A673 (cell line): ENCODE measurements at regions not wholly inside any gene's neighbourhood (a gene's known extent, or its start where the extent isn't known, plus 50 kb on each side); places are given as distances from the start of the nearest gene placed in this dataset.

Experiments
- BruUV-seq: library from RNA; stranded (reverse); fragments of 400-500 nt; replicated peaks from 2 replicates; lab custom pipeline; 2021; lab: Mats Ljungman, UMichigan
- CTCF ChIA-PET: fragments of 300-600 bp; sonication (Branson Sonifier 250); formaldehyde crosslinking; loops from one replicate; lab custom pipeline; 2022; ENCODE audit warnings: antibody characterized with exemption; lab: Charles Lee
- POLR2A ChIA-PET: fragments of 300-600 bp; sonication (Branson Sonifier 250); formaldehyde crosslinking; loops from one replicate; lab custom pipeline; 2022; ENCODE audit warnings: antibody characterized with exemption; ENCODE audit not compliant: low non-redundant PET; lab: Charles Lee
- DNase-seq: peaks from one replicate; pipeline ENCODE4 v3.0.0-alpha.2; 2015; ENCODE audit warnings: low spot score
- H3K27ac ChIP-seq: fragments of 200-600 bp; sonication (generic); 2 replicates; pipeline ENCODE4 v1.5.1; 2016; ENCODE audit warnings: mixed run types, low read depth, mild to moderate bottlenecking, mixed read lengths, antibody characterized with exemption, low read length; ENCODE audit not compliant: poor library complexity, severe bottlenecking
- H3K27me3 ChIP-seq: fragments of 200-600 bp; sonication (generic); replicated peaks from 2 replicates; pipeline ENCODE4 v1.6.1; 2017; ENCODE audit warnings: mixed run types, low read depth, mild to moderate bottlenecking, mixed read lengths, antibody characterized with exemption, low read length; ENCODE audit not compliant: insufficient read depth, poor library complexity
- H3K36me3 ChIP-seq: fragments of 200-600 bp; sonication (generic); 2 replicates; pipeline ENCODE4 v1.6.1; 2016; ENCODE audit warnings: mixed run types, mild to moderate bottlenecking, mixed read lengths, antibody characterized with exemption, low read length; ENCODE audit not compliant: insufficient read depth, poor library complexity, severe bottlenecking
- H3K4me1 ChIP-seq: fragments of 200-600 bp; sonication (generic); 2 replicates; pipeline ENCODE4 v1.6.1; 2017; ENCODE audit warnings: mixed run types, mild to moderate bottlenecking, mixed read lengths, antibody characterized with exemption, low read length; ENCODE audit not compliant: insufficient read depth, poor library complexity, severe bottlenecking
- H3K4me3 ChIP-seq: fragments of 200-600 bp; sonication (generic); 2 replicates; pipeline ENCODE4 v1.5.1; 2016; ENCODE audit warnings: low read depth, mixed run types, mild to moderate bottlenecking, mixed read lengths, low read length; ENCODE audit not compliant: poor library complexity, severe bottlenecking
- H3K9me3 ChIP-seq: fragments of 200-600 bp; sonication (generic); 2 replicates; pipeline ENCODE4 v1.6.1; 2016; ENCODE audit warnings: mixed run types, low read depth, mild to moderate bottlenecking, mixed read lengths, antibody characterized with exemption, low read length; ENCODE audit not compliant: poor library complexity, severe bottlenecking
- EZH2 ChIP-seq: fragments of 200-600 bp; sonication (generic); IDR thresholded peaks from 2 replicates; pipeline ENCODE4 v1.6.1; 2017; ENCODE audit warnings: borderline replicate concordance, low read depth, mild to moderate bottlenecking, mixed read lengths, antibody characterized with exemption, low read length; ENCODE audit not compliant: poor library complexity, severe bottlenecking
- intact Hi-C: fragments of 100-400 bp; cut with micrococcal nuclease; formaldehyde crosslinking; loops from one replicate; pipeline ENCODE4 v1.10.0; 2022; ENCODE audit not compliant: unreplicated experiment
- TF ChIP-seq, protein P1 (sequence below): fragments of 300-800, 200-600 bp; sonication (generic); conservative IDR thresholded peaks from 2 replicates; pipeline ENCODE4 v1.5.1; 2017; ENCODE audit warnings: low read depth, mild to moderate bottlenecking, antibody characterized with exemption, low read length, moderate library complexity, mixed read lengths

DNA sequence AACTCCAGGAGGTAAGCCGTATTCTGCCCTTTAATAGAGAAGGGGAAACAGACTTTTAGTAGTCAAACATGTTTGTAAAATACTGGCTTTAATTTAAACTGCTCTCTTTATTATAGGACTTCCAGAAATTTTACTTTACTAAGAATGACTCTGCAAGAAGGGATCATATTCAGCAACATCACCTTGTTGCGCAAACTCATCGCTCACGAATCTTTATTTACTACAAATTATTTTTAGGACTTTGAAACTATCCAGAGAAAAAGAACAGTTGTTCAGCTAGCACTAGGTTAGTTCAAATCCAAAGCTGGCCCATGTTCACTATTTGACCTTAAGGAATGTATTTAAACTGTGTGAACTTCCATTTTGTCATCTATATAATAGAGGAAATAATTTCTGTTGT is 498.3 kb upstream of the TENM4 start:
- no peak for DNase-seq
- no peak overlapping the region for H3K4me3 ChIP-seq
- H3K9me3 ChIP-seq = no peaks in the 10 kb centered on the region
- ChIA-PET CTCF (no interaction called here), POLR2A (no interaction called here)
- intact Hi-C loops = no loop called here
- no peaks in the 10 kb centered on the region for H3K36me3 ChIP-seq
- H3K27ac ChIP-seq = no peak overlapping the region
- H3K27me3 ChIP-seq = peaks cover 4% of the 10 kb centered on the region
- H3K4me1 ChIP-seq = no peaks in the 10 kb centered on the region
- BruUV-seq = no TSS peak
- TF ChIP-seq, protein P1, sequence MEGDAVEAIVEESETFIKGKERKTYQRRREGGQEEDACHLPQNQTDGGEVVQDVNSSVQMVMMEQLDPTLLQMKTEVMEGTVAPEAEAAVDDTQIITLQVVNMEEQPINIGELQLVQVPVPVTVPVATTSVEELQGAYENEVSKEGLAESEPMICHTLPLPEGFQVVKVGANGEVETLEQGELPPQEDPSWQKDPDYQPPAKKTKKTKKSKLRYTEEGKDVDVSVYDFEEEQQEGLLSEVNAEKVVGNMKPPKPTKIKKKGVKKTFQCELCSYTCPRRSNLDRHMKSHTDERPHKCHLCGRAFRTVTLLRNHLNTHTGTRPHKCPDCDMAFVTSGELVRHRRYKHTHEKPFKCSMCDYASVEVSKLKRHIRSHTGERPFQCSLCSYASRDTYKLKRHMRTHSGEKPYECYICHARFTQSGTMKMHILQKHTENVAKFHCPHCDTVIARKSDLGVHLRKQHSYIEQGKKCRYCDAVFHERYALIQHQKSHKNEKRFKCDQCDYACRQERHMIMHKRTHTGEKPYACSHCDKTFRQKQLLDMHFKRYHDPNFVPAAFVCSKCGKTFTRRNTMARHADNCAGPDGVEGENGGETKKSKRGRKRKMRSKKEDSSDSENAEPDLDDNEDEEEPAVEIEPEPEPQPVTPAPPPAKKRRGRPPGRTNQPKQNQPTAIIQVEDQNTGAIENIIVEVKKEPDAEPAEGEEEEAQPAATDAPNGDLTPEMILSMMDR = no peak
- TF ChIP-seq EZH2 = no peak

DNA sequence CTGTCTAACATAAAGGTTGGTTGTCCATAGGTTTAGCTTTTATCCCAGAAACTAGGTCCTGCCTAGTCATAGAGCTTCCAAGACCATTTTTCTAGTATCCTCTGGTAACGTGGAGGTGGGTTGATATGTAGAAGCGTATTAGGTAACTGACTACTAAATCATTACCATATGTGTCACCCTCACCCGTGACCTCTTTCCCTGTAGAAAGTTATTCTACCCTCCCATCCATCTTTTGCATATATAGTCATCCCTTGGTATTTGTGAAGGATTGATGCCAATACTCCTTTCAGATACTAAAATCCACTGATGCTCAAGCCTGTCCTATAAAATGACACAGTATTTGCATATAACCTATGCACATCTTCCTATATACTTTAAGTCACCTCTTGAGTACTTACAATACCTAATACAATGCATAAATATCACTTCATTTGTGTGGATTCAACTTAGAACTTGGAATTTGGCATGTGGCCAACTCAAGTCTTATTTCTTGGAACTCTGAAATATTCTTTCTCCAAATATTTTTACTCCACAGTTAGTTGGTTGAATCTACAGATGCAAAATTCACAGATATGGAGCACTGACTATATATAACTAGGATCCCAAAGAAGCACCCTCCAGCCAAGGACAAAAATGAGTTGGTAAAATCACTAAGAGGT is 497.0 kb upstream of the TENM4 start:
- ChIA-PET CTCF (no interaction called here), POLR2A (no interaction called here)
- Histone ChIP-seq H3K36me3 (no peaks in the 10 kb centered on the region), H3K27me3 (peaks cover 7% of the 10 kb centered on the region), H3K4me1 (no peaks in the 10 kb centered on the region), H3K4me3 (no peak overlapping the region), H3K9me3 (no peaks in the 10 kb centered on the region), H3K27ac (no peak overlapping the region)
- intact Hi-C loops = no loop called here
- TF ChIP-seq, protein P1 = no peak
- TF ChIP-seq EZH2 = no peak
- DNase-seq = no peak
- no TSS peak for BruUV-seq

DNA sequence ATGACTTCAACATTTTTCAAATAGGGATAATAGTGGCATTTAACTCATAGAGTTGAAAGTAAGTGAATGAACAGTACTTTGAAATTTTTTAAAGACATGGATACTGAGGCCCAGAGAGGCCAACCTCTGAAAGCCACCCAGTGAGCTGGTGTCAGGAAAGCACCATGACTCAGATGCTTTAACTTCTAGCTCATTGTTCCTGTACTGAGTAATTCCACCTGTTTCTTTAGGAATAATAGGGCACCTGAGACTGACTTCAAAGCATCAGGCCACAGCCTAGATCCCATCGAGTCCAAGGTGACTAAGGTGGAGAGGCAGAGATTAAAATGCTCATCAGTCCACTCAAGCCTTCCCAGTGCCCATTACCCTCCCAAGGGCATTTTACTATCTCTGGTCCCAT is 491.8 kb upstream of the TENM4 start:
- CTCF ChIA-PET = no interaction called here
- peaks cover 7% of the 10 kb centered on the region for H3K27me3 ChIP-seq

More for the DNA sequence above, 491.8 kb upstream of the TENM4 start:
- Histone ChIP-seq H3K9me3 (no peaks in the 10 kb centered on the region), H3K4me3 (no peak overlapping the region), H3K4me1 (no peaks in the 10 kb centered on the region), H3K27ac (no peak overlapping the region), H3K36me3 (no peaks in the 10 kb centered on the region)
- no TSS peak for BruUV-seq
- TF ChIP-seq, protein P1 = no peak
- TF ChIP-seq EZH2 = no peak
- POLR2A ChIA-PET = no interaction called here
- DNase-seq = no peak
- intact Hi-C loops = no loop called here
